GM19455 (cell line): ENCODE measurements at regions not wholly inside any gene's neighbourhood (a gene's known extent, or its start where the extent isn't known, plus 50 kb on each side); places are given as distances from the start of the nearest gene placed in this dataset.

ENCODE experiments used
- ATAC-seq: cut with Tn5 transposase; IDR thresholded peaks from one replicate; pipeline ENCODE4 v1.9.1; 2021; ENCODE audit not compliant: unreplicated experiment

DNA sequence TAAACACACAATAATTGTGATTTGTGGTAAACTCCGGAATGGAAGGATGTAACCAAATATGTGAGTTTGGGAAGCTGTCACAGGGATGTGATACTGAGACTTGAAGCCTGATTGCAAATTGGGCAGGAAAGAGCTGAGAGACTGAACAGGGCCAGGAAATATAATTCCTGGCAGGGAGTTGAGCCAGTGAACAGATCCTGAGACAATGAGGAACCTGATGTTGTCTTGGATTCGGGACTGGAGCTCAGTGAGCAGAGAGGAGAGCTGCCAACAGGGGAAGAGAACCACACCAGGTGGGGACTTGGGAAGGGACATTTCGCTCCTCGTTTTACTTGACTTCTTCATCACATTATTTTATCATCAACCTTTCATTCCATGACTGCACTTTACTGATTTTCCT lies 386.0 kb downstream of the TLL1 start:
- no peak for ATAC-seq

- ATAC-seq, result no peak
Observed at GRCh38 chr4:166274136-166274761, 401.2 kb downstream of the TLL1 start.

DNA sequence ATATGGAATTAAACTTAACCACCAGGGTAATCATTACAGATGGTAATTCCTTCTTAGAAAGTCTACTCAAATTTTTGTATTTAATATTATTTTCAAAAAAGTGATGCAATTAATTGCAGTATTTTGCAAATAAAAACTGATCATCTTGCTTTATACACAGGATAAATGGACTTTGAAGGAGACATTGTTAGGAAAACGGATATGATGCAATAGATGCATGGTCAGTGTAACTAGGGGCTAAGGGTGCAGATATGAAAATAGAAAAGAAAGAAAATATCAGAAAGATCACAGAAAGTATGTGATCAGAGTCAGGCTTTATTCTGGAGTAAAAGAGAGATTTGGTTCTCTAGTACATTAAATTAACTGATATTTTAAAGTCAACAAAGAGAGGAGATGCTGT lies 401.7 kb downstream of the TLL1 start:
- no peak for ATAC-seq

DNA sequence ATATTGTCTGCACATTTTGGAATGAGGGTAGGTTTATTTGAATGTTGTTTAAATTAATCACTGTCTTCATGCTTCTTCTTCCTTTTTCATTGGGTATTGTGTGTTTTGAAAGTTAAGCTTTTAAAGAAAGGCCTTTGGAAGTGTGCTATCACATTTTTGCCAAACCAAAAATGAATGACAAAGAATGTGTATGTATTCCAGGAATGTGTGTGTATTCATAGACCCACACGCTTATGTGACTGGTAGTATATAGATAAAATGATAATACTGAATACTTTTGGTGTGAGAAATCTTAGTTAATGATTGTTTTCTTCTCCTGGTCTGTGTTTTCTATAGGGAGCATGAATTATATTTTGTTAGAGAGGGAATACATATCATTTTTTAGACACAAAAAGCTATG lies 404.4 kb downstream of the TLL1 start:
- no peak for ATAC-seq

GRCh38 chr4:166277853-166278252 lies 404.8 kb downstream of the TLL1 start:
- ATAC-seq, result no peak

- ATAC-seq, result no peak
Observed at GRCh38 chr4:166279261-166279660, 406.2 kb downstream of the TLL1 start.

DNA sequence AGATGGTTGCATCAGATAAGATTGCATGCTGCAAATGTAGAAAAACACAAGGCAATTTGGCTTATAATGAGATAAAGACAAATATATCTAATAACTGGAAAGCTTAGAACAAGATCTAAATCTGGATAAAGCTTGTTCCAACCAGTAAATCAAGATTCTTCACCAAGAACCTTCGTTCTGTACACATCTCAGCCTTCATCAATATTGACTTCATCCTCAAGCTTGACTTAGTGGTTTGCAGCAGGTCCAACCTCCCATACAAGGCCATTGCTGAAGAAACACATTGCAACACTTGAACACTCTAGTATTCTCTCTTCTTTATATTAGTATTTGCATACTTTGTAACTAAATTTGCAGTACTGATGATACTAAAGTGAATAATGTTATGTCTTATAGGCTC lies 407.6 kb downstream of the TLL1 start:
- ATAC-seq, result no peak

DNA sequence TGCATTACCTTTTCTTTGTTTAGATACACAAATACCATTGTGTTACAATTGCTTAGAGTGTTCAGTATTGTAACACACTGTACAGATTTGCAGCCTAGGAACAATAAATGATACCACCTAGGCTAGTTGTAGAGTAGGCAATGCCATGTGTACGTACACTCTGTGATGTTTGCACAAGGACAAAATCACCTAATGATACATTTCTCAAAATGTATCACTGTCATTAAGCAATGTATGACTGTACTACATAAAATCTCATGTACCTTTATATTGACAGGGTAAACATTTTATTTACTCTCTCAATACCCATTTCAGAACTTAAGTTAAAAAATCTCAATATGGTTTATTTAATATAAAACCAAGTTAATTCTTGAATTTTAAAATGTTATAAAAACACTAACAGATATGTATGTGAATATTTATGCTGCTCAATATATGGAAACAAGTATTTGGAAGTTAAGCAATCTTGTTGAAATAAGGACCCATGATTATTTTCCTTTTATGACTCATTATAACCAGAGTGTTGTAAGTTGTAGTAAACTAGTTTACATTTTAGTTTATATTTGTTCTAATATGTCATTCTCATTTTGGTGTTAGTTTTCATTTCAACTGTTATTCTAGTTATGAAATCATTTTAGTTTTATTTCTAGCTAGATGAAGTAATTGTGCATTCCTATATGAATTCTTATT lies 409.2 kb downstream of the TLL1 start:
- ATAC-seq, result no peak

DNA sequence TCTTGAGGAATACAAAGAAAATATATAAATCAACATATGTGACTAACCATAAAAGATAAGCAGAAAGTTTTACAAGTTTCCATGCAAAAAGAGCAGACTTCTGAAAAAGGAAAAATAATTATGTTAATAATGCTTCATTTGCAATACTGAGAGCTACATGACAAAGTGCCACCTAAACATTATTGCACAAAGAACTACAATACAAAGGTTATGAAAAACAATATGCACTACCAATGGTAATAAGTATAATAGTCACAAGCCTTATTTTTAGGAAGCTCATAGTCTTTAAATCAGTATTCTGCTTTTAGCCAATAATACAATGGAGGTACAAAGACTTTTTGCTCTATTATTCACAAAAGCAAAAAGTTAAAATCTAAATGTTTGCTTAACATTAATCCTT lies 411.2 kb downstream of the TLL1 start:
- no peak for ATAC-seq

- no peak for ATAC-seq
Observed at GRCh38 chr4:166290426-166290825, 417.4 kb downstream of the TLL1 start.

GRCh38 chr4:166293556-166293955 lies 420.5 kb downstream of the TLL1 start:
- ATAC-seq, result no peak

DNA sequence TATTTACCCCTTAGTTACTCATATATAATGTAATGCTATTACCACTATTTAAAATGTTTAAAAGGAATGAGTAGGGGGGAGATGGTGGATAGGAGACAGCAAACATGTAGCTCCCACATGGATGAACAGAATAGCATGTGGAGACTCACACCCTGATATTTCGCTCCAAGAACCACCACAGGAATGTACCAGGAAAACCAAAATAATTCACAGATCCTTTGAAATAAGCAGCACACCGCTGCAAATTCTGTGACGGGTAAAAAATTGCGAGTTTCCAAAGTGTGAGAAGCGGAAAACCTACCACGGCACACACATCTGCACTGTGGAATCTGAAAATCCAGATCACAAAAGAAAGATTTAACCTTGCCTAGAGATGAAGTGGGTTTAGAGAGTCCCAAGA lies 428.2 kb downstream of the TLL1 start:
- ATAC-seq, result no peak

DNA sequence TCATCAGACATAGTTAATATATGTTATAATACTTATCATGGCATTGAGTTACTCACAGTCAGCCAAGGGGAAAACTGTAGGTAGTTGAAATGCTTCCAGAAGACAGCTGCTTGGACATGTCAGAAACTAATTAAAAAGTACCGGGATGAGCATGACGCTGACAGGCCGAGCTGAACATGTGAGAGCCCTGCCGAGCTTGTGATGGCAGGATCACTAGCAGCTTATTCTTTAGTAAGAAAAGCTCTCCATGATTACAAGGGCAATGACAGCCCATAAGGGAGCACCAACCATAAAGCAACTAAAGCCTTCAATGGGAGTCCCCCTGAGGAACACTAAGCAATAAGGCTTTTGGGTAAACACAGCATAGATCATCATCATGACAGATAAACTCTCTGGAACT lies 435.6 kb downstream of the TLL1 start:
- ATAC-seq, result no peak

DNA sequence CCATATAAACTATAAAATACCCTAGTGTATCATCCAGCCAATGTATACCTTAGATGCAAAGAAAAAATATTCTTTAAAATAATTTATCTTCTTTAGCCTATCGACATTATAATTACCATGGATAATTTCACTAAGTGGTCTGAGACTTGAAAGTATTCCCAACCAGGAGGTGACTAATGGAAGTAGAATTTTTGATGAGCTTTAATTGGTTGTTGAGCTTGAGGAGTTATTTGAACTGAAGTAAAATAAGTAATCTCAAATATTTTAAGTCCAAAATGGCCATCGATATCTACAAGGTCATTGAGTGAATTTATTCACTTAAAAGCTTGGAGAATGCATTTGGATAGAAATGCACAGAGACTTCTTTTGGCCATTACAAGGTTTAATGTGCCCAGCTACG lies 436.2 kb downstream of the TLL1 start:
- ATAC-seq, result no peak

DNA sequence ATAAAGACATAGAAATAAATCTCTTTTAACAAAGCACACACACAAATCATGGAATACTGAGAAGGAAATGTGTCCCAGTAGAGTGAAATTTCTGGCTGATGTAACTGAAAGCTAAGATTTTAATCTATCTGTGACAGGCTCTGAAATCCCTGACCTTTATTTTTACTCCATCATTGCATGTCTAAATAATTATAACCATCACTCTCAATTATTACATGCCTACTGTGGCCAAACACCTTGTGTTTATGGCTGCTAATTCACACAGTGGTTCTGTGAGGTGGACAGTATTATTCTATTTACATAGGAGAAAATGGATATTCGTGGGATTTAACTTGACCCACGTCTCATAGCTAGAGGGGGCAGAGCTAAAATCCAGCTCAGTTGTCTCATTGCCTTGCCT lies 438.1 kb downstream of the TLL1 start:
- ATAC-seq, result no peak

- ATAC-seq, result no peak
Observed at GRCh38 chr4:166312166-166312565, 439.1 kb downstream of the TLL1 start.

DNA sequence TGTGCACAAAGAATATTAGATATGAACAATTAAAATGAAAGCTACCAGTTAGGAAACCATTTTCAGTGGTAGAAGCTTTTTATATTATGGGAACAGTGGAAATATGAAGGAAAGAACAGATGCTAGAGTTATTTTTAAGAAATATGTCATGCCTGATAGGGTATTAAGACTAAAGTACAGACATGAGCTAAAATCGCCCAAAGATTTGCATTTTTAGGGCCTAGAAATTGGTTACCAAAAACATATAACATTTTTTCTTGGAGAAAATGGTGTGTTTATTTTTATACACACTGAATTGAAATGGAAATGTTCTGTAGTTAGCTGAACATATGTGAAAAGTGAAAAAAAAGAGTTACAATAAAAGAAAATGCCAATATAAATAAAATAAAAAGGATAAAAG lies 441.9 kb downstream of the TLL1 start:
- no peak for ATAC-seq

- ATAC-seq, result no peak
Observed at GRCh38 chr4:166315721-166316467, 442.9 kb downstream of the TLL1 start.

DNA sequence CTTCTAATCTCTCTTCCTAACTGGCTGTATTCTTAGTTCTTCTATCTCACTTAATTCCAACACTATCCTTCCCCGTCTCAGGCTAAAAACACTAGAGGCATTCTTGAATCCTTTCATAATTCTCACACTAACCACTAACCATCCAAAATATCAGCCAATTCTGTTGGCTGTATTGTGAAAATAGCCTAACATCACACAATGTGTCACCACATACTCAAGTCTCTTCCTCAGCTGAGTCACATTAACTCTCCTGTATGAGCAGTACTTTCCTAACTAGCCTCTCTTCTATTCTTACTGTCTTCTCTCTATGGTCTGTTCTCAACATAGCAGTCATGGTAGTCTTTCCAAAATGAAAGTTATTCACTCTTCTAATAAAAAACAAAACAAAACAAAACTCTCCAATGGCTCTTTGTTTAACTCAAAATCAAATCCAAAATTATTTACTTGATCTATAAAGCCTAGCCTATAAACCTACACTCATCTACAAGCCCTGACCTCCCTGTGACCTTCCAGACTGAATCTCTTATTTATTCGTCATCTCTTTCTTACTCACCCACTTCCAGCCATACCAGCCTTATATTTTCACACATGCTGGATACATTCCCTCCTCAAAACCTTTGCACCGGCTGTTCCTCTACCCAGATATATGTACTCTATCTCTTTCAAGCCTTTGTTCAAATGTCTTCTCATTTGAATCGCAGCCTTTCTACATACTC lies 445.9 kb downstream of the TLL1 start:
- ATAC-seq, result no peak

DNA sequence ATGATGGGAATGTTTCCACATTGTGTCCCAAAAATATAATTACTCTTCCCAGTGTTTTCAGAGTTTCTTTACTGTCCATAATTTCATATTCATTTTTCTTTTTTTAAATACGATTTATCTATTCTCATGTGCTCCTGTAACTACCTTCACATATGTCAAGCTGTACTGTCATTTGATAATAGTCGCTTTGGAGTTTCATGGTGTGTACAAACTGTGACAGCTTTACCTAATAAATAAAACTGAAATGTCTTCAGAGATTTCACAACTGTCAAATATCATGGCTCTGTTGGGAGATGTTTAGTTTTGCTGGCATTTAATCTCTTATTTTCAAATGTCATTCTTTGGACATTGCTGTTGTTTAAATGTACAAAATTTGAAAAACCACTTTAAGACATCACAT lies 450.2 kb downstream of the TLL1 start:
- ATAC-seq, result no peak

- ATAC-seq, result no peak
Observed at GRCh38 chr4:166324321-166324720, 451.3 kb downstream of the TLL1 start.
